HG02840 (cell line): ENCODE measurements at regions not wholly inside any gene's neighbourhood (a gene's known extent, or its start where the extent isn't known, plus 50 kb on each side); places are given as distances from the start of the nearest gene placed in this dataset.

Experiments used
- ATAC-seq: cut with Tn5 transposase; IDR thresholded peaks from one replicate; pipeline ENCODE4 v1.9.1; 2021; ENCODE audit warnings: mild to moderate bottlenecking, moderate library complexity, moderate number of reproducible peaks; ENCODE audit not compliant: unreplicated experiment, low FRiP score

DNA sequence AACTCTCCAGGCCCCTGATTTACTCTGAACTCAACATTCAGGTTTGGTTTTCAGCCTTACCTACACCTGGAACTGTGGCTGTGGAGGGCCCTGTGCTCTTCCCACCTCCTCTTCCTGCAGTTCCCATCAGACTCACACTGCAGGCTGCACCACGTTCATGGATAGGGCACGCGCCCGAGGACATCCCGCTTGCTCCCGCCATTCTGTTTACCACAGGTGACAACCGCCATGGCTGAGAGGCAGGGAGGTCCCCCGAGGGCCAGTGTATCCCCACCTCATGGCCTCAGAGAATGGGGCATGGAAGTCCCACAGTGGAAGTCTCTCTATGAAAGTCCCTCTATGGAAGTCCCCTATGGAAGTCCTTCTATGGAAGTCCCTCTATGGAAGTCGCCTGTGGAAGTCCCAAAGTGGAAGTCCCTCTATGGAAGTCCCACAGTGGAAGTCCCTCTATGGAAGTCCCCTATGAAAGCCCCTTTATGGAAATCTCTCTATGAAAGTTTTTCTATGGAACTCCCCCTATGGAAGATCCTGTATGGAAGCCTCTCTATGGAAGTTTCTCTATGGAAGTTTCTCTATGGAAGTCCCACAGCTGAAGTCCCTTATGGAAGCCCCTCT is 358.4 kb upstream of the SALL3 start:
- no peak for ATAC-seq

DNA sequence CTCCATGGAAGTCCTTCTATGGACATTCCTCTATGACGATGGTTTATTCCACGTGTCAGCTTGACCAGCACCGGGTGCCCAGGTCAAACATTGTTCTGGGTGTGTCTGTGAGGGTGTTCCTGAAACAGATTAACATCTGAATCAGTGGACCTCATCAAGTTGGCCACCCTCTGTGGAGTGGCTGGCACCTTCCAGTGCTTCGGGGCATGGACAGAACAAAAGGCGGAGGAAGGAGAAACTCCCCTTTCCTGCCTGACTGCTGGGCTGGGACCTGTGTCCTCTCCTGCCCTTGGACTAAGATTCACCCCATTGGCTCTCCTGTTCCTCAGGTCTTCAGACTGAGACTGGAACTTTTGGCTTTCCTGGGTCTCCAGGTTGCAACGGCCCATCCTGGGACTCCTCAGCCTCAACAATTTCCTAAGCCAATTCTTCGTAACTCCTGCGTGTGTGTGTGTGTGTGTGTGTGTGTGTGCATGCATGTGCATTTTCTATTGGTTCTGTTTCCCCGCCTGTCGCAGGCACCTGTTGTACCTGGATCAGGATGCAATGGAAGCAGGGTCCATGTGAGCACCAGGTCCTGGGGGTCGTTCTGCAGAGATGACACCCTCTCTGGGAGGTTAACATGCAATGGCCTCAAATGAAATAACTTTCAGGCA is 357.2 kb upstream of the SALL3 start:
- no peak for ATAC-seq

DNA sequence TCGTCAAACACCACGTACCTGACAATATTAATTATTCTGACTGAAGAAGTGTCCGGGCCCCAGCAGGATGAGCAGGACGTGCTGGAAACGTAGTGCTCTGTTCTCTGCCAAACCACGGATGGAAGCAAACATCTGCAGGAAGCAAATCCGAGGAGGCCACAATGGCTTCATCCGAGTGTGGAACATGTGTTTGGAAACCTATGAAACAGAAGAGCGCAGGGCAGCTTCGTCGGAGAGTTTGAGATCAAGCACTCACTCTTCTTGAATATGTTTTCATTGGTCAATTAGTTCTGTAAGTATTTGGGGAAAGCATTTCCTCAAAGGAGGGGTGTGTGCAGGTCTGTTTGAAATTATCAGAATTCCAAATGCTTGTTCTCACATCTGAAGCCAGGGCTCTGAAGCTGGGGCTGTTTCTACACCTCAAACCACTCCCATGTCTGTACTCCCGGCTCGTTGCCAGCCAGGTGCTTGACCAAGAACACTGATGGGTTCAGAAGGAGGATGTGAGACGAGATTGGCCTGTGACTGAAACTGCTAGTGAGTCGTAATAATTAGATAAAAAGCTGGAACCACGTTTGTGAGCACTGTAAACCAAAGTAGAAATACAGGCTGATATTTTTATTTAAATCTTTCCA is 356.6 kb upstream of the SALL3 start:
- no peak for ATAC-seq

DNA sequence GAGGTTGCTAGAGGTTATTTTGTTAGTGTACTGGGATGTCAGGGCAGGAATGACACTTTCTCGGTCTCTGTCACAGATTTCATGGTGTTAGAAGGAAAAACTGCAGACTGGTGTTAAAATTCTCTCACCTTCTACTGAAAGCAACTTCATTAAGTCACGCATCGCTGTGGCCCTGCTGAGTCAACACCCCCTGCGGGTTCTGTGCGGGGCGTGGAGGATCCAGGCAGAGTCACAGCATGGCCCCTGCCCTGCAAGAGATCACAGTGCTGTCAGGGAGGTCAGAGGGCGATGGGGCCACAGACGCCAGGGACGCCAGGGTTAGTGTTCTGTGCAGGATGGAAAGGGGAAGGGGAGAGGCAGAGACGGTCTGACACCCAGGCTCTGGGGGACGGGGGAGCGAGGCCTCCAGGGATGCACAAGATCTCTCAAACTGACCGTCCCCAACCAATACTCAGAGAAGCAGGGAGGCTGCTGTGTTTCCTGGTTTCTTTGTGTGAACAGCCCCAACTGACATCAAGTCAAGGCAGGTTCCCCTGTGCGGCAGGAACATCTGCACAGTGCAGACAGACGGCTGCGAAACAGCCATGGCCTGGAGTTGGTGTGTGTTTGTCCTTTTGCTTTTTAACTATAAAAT is 354.9 kb upstream of the SALL3 start:
- no peak for ATAC-seq

DNA sequence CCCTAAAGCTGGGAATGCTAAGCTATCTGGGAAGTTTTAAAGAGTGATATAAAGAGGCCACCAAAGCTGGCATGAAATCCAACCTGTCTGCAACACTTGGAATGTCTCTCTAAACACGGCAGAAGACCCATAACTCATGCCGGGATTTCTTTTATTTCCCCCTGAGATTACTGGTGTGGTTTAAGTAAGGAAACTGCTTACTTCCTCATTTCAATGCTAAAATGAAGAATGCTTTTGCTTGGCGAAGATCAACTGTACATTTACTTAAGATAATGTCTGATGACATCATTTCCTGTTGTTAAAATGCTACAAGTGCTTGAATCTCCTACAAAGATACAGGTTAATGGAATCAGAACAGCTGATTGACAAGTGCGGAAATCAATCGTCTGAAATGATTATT is 353.8 kb upstream of the SALL3 start:
- ATAC-seq, result no peak

DNA sequence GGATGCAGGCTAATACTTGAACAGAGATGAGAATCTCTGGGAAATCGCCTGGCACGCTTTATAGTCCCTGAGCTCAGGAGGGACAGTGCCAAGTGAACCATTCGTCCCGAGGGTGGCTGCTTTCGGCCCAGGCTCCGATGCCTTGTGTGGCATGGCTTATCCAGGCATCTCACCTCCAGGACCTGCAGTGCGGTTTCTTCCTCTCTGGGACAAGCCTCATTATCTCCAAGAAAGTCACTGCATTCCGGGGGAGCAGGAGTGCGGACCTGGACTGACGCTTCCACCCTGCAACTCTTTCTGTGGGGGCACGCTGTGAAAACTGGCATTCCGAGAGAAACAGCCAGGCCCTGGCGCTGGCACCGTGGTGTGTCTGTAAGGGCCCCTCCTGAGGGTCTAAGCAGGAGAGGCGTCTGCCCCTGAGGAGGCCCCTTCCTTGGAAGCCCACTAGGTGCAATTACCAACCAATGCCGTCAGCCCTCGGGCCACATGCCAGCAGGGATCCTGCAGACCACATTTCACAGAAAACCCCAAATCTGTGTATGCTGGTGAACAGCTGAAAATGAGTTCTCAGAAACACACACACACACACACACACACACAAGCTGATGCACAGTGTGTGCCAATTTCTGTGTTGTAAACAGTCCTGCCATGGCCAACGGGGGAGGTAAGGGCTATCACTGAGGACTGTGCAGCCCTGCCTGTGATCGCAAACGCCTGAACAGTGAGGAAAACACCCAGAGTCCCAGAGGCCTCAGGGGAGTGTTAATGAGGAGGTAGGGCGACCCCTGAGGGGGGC is 351.9 kb upstream of the SALL3 start:
- ATAC-seq, result no peak

DNA sequence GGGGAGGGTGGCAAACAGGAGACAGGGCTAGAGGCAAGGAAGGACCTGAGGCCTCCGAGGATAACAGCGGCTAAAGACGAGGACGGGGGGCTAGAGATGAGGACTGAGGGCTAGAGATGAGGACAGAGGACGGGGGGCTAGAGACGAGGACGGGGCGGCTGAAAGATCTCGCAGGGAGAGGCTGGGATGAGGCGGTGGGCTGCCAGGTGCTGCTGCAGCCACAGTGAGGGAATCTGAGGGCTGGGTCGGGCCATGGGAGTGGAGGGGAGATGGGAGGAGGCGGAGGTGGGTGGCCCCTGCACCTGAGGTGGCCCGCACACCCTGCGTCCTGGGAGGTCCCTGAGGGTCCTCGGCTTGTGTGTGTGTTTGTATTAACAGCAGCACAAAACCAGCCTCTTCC is 350.2 kb upstream of the SALL3 start:
- ATAC-seq, result no peak

DNA sequence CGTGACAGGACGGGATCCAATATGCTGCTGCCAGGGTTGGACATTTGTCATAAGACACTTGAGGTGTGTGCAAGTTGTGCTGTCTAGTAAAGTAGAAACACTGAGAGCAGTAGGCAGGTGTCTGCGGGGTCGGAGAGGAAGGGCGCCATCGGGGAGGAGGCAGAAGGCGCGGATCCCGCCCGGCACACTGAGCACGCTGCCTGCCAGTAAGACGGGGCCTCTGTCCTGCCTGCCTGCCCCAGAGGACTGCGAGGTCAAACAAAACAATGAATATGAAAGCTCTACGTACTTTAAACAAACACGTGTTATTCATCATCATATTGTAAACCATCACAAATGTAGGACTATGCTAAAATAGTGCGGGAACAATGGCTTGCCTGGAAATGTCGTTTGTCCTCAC is 349.3 kb upstream of the SALL3 start:
- no peak for ATAC-seq

DNA sequence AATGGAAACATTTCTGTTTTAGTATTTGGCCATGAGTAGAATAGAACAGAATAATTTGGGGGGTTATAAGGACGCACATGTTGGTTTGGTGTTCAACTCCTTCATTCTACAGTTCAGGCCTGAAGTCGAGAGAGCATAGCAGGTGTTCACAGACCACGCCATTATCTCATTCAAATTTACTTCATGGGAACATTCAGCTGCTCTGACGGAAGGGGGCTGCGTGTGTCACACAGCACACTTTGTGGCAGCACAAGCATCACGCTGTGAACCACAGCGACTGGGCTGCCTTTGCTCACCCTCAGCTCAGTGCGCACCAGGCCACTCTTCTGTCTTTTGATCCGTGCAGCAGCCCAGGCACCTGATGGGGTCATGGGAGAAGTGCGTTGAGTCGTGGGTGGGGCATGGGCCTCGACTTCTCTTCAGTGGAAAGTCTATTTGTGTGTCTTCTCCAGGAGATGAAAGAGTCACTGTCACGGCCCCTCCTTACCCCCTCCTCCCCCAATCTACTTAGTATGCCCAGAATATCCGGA is 348.6 kb upstream of the SALL3 start:
- no peak for ATAC-seq

DNA sequence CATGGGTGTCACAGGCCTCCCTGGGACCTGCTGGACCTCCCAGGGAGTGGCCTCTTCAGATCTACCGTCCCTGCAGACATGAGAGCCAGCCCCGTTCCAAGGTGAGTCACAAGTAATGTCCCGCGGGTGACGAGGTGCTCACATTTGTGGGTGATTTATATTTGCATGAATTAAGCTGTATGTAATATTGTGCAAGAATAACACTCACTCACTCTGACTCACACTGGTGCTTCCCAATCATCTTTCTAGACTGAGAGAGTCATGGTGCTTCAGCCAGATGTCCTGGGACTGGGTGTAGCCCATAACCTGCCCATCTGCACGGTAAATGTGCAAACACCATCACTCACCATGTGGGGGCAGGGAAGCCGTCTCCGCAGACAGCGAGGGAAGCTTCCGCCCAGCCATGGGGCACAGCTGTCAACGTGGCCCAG is 347.5 kb upstream of the SALL3 start:
- ATAC-seq, result no peak

DNA sequence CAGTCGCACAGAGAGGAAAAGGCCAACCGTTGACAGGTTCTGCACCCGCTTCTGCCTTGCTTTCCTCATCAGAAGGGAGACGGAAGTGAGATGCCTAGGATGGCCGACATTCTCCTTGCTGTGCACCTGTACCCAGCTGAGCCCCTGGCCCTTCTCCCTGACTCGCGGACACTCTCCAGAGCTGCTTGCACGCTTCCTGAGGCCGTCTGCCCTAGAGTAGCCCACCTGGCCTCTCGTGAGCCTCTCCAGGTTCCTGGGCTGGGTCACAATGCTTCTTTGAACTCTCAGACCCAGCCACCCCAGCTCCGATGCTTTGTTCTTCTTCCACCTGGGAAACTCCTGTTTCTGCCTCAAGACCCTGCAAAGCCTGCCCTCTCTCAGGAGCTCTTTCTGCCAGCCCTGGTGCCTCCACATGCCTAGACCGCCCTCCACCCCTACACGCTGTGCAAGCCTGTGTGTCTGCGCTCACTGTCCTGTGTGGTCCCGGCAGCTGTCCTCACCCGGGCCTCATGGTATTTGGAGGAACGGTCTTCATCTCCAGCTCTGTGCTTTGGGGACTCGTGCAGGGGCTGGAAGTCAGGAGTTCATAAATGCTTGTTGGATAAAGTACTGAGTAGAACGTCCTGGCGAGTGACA is 345.4 kb upstream of the SALL3 start:
- no peak for ATAC-seq

DNA sequence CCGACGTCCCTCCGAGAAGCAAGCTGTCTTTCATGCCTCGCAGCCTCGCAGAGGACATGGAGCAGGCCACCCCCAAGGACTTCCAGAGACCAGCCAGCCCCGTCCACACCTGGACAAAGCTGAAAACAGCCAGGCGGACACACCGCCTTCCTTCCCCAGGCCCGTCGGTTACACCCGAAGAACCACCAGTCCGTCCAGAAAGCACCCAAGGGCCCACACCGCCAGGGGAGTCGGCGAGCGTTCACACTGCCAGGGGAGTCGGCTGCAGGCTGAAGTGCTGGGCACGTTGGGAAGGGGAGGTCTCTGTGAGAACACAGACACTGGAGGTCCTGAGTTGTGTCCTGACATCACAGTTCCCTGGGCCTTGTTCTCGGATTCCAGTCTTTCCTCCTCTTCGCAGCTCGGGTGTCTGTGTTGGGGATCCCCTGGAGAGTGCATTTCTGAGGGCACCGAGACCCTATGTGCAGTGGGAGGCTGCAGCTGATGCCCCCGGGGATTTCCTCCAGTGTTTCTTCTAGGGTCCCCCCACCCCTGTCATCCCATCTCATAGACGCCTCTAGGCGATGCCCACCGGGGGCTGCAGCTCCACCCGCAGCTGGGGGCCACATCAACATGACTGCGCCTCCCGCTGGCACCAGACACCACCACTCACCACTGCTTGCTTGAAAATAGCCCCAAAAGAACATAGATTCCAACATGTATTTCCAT is 344.4 kb upstream of the SALL3 start:
- no peak for ATAC-seq

DNA sequence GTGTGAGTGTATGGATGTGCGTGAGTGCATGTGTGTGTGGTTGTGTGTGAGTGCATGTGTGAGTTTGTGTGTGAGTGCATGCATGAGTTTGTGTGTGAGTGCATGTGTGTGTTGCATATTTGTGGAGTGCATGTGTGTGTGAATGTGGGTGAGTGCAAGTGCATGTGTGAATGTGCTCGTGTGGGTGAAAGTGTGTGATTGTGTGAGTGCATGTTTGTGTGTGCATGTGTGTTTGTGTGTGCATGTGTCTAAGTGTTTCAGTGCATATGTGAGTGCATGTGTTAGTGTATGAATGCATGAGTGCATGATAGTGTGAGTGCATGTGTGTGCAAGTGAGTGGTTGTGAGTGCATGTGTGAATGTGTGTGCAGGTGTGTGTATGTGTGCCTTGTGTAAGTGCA is 343.4 kb upstream of the SALL3 start:
- no peak for ATAC-seq

DNA sequence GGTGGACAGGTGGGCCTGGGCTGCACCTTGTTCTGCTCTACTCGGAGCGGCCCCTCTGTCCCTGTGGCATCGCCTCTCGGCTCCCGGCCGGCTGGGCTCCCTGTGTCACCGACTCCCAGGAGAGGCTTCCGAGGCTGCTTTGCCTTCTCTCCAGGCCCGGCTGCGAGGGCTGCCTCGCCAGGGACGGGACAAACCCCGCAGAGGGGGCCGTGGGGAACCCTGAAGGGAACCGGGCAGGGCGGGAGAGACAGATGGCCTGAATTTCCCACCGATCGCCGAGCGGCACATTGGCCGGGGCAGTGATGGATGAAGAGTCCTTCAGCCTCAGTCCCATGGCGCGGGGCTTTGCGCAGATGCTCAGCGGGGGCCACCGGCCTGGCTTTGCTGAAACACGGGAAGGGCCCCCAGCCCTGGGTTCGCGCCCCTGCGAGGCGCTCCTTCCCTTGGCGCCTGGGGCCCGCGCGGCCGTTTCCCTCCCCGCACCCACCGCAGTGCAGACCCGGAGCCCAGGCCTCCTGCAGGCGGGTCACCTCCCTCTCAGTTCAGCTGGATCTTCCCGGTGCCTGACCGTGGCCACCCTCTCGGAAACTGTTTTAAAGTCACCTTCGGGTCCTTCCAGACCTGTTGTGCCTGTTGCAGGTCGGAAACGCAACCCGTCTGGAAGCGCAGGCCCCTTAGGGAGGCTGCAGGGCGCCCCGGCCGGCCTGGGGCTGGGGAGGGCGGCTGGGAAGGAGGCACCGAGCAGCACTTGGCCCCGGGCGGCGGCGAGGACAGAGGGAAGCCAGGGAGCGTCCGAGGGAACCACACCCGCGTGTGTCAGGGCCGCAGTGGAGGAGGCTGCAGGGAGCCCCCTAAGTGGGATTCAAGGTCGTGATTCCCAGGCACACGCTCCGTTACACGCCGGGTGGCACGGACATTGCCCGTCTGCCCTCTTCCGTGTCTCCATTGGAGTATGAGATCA is 341.9 kb upstream of the SALL3 start:
- ATAC-seq, result no peak

DNA sequence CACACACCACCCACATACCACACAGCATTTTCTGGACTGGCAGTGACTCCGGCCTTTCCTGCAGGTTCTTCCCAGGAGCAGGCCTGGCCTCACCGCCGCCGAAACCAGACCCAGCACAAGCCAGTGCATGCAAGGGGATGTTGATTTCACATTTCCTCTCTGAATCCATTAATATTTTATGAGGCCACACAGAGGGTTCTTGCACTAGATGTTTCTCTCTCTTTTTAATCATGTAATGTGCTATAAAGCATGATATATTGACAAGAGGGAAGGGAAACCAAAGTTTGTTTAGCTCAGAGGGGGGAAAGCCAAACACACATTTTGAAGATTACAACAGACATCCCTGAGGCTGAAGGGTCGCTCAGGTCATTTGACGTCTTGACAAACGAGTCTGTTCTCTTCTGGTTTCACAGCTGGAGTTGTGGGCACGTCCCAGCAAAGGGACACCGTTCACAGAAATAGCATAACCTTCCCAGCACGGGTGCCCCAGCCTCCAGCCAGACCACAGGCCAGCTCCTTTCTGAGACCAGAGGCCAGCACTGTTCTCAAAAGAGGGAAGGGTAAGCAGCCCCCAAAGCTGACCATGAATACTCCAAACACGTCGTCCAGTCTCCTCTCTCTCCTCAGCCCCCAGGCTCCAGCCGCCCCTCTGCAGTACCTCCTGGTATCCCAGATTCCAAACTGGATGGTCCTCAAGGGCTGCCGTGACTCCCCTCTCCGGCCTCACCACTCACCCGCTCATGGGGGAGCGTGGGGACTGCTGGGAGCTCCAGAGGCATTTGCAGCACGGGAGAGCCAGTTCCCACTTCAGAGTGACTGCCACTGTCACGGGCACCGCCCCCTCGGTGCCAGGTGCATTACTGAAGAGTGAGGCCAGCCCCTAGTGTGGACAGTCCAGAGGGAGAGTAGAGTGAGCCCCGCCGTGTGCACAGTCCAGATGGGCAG is 340.3 kb upstream of the SALL3 start:
- ATAC-seq, result no peak

DNA sequence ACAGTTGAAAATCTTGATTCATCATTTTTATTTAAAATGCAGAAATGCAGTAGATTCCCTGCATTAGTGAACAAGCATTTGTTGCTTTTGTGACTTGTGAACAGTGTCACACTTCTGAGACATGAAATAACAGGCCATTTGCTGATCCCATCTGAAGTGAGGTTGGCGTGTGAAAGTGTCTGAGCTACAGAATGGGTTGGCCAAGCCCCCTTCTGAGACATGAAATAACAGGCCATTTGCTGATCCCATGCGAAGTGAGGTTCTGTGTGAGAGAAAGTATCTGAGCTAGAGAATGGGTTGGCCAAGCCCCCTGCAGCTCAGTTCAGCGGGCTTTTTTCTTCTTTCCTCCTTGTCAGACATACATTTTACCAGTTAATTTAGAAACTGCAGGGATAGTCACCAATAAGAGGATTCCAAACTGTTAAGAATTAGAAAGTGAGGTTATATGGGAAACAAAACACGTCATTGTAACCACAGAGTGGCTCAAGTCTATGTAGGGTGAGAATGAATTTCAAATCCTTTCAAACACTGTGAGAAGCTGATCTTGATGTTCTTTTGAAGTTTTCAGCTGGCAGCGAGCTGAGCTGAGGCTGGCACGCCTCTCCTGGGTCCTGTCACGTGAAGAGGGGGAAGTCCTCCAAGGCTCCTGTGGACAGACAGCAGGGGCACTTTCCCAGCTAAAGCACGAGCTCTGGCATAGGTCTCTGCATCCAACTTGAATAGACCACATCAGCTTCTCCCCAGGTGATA is 339.2 kb upstream of the SALL3 start:
- no peak for ATAC-seq
